Caco-2 (cell line): ENCODE measurements at regions not wholly inside any gene's neighbourhood (a gene's known extent, or its start where the extent isn't known, plus 50 kb on each side); places are given as distances from the start of the nearest gene placed in this dataset.
"Not testable (repeated sequence)": the region's sequence is repeated elsewhere in the genome, so short reads cannot be mapped to it uniquely, and the experiment has no call there.

Source experiments
- BruUV-seq: library from RNA; stranded (reverse); fragments of 400-500 nt; replicated peaks from 2 replicates; lab custom pipeline; 2021; lab: Mats Ljungman, UMichigan
- CTCF ChIA-PET: fragments of 300-600 bp; sonication (Branson Sonifier 250); formaldehyde crosslinking; loops from one replicate; lab custom pipeline; 2022; ENCODE audit warnings: antibody characterized with exemption; lab: Charles Lee
- POLR2A ChIA-PET: fragments of 300-600 bp; sonication (Branson Sonifier 250); formaldehyde crosslinking; loops from one replicate; lab custom pipeline; 2022; ENCODE audit warnings: antibody characterized with exemption; lab: Charles Lee
- DNase-seq, 2 experiments: peaks; one replicate each; pipeline versions ENCODE4 v3.0.0 to v3.0.0-alpha.2; 2020 to 2022
- H3K27me3 ChIP-seq: replicated peaks from 2 replicates; pipeline ENCODE4 v1.6.0; 2011; ENCODE audit warnings: low read length; ENCODE audit not compliant: control insufficient read depth, insufficient read depth
- H3K36me3 ChIP-seq: 2 replicates; pipeline ENCODE4 v1.5.1; 2011; ENCODE audit warnings: low read length; ENCODE audit not compliant: control insufficient read depth, insufficient read depth
- H3K4me1 ChIP-seq: fragments of 250-450 bp; sonication (Bioruptor Pico); 2 replicates; pipeline ENCODE4 v1.5.1; 2020; ENCODE audit warnings: mild to moderate bottlenecking
- H3K4me3 ChIP-seq: 2 replicates; pipeline ENCODE4 v1.5.1; 2011; ENCODE audit warnings: low read depth, mild to moderate bottlenecking, control low read depth, low read length
- H3K9me3 ChIP-seq: fragments of 250-450 bp; sonication (Bioruptor Pico); 2 replicates; pipeline ENCODE4 v1.5.1; 2020; ENCODE audit warnings: mild to moderate bottlenecking, moderate library complexity
- H3K27ac Mint-ChIP-seq: one replicate; pipeline ENCODE4 v1.8.0; 2022; ENCODE audit warnings: mixed read lengths; ENCODE audit not compliant: unreplicated experiment
- H3K27me3 Mint-ChIP-seq: one replicate; pipeline ENCODE4 v1.8.0; 2022; ENCODE audit warnings: mixed read lengths; ENCODE audit not compliant: insufficient read depth, unreplicated experiment
- H3K36me3 Mint-ChIP-seq: one replicate; pipeline ENCODE4 v1.8.0; 2022; ENCODE audit warnings: mild to moderate bottlenecking, mixed read lengths; ENCODE audit not compliant: insufficient read depth, unreplicated experiment
- H3K4me1 Mint-ChIP-seq: one replicate; pipeline ENCODE4 v1.8.0; 2022; ENCODE audit warnings: low read depth, mixed read lengths; ENCODE audit not compliant: unreplicated experiment
- H3K4me3 Mint-ChIP-seq: one replicate; pipeline ENCODE4 v1.8.0; 2022; ENCODE audit warnings: mild to moderate bottlenecking, moderate library complexity, mixed read lengths; ENCODE audit not compliant: unreplicated experiment
- H3K9me3 Mint-ChIP-seq: one replicate; pipeline ENCODE4 v1.8.0; 2022; ENCODE audit warnings: mixed read lengths; ENCODE audit not compliant: unreplicated experiment
- intact Hi-C: fragments of 100-400 bp; cut with micrococcal nuclease; formaldehyde crosslinking; loops from one replicate; pipeline ENCODE4 v1.10.0; 2022; ENCODE audit not compliant: unreplicated experiment

- H3K27ac Mint-ChIP-seq, H3K4me1 ChIP-seq, H3K36me3 ChIP-seq, POLR2A ChIA-PET, H3K9me3 ChIP-seq, DNase-seq, H3K36me3 Mint-ChIP-seq, H3K4me3 Mint-ChIP-seq, H3K4me3 ChIP-seq, H3K27me3 Mint-ChIP-seq, BruUV-seq, CTCF ChIA-PET, H3K4me1 Mint-ChIP-seq, intact Hi-C loops, H3K9me3 Mint-ChIP-seq, H3K27me3 ChIP-seq: not testable (repeated sequence)
These were observed 2144.1 kb upstream of the TPTE start for GRCh38 chr21:8377093-8377841.

- H3K27me3 Mint-ChIP-seq, H3K36me3 ChIP-seq, H3K4me1 Mint-ChIP-seq, H3K4me3 Mint-ChIP-seq, H3K9me3 Mint-ChIP-seq, intact Hi-C loops, DNase-seq, H3K36me3 Mint-ChIP-seq, H3K4me1 ChIP-seq, H3K9me3 ChIP-seq, BruUV-seq, H3K27ac Mint-ChIP-seq, POLR2A ChIA-PET, H3K4me3 ChIP-seq, CTCF ChIA-PET, H3K27me3 ChIP-seq: not testable (repeated sequence)
These were observed 2140.8 kb upstream of the TPTE start for GRCh38 chr21:8380419-8381079.

GRCh38 chr21:8388169-8388939 lies 2133.0 kb upstream of the TPTE start:
- H3K9me3 ChIP-seq, H3K4me1 ChIP-seq, H3K4me1 Mint-ChIP-seq, H3K36me3 ChIP-seq, H3K27me3 ChIP-seq, H3K9me3 Mint-ChIP-seq, intact Hi-C loops, BruUV-seq, H3K27ac Mint-ChIP-seq, H3K36me3 Mint-ChIP-seq, POLR2A ChIA-PET, H3K4me3 Mint-ChIP-seq, H3K4me3 ChIP-seq, H3K27me3 Mint-ChIP-seq, DNase-seq, CTCF ChIA-PET: not testable (repeated sequence)

- CTCF ChIA-PET: not testable (repeated sequence)
These were observed 2132.5 kb upstream of the TPTE start for GRCh38 chr21:8388940-8389238.

GRCh38 chr21:8390550-8391171 lies 2130.7 kb upstream of the TPTE start:
- BruUV-seq, H3K36me3 ChIP-seq, H3K9me3 Mint-ChIP-seq, H3K36me3 Mint-ChIP-seq, H3K9me3 ChIP-seq, H3K4me3 Mint-ChIP-seq, H3K4me1 ChIP-seq, H3K27ac Mint-ChIP-seq, H3K4me3 ChIP-seq, H3K27me3 ChIP-seq, H3K27me3 Mint-ChIP-seq, H3K4me1 Mint-ChIP-seq, CTCF ChIA-PET, DNase-seq, POLR2A ChIA-PET, intact Hi-C loops: not testable (repeated sequence)

More at GRCh38 chr21:8388940-8389238, 2132.5 kb upstream of the TPTE start:
- H3K4me3 ChIP-seq, intact Hi-C loops, BruUV-seq, H3K9me3 ChIP-seq, H3K4me3 Mint-ChIP-seq, H3K4me1 Mint-ChIP-seq, POLR2A ChIA-PET, H3K4me1 ChIP-seq, H3K27me3 Mint-ChIP-seq, H3K36me3 ChIP-seq, H3K27me3 ChIP-seq, DNase-seq, H3K27ac Mint-ChIP-seq, H3K36me3 Mint-ChIP-seq, H3K9me3 Mint-ChIP-seq: not testable (repeated sequence)

- H3K9me3 ChIP-seq, H3K4me1 ChIP-seq, H3K36me3 Mint-ChIP-seq, intact Hi-C loops, POLR2A ChIA-PET, H3K4me1 Mint-ChIP-seq, H3K27me3 ChIP-seq, H3K36me3 ChIP-seq, H3K9me3 Mint-ChIP-seq, BruUV-seq, CTCF ChIA-PET, H3K4me3 Mint-ChIP-seq, H3K27ac Mint-ChIP-seq, DNase-seq, H3K27me3 Mint-ChIP-seq, H3K4me3 ChIP-seq: not testable (repeated sequence)
These were observed 2127.0 kb upstream of the TPTE start for GRCh38 chr21:8394380-8394779.
